CD14-positive monocyte (primary cell): ENCODE measurements at regions not wholly inside any gene's neighbourhood (a gene's known extent, or its start where the extent isn't known, plus 50 kb on each side); places are given as distances from the start of the nearest gene placed in this dataset.

Experiments
- DNase-seq, 3 donors: peaks; one replicate each; pipeline ENCODE4 v3.0.0-alpha.2; 2011 to 2022
- H2AFZ ChIP-seq: 2 replicates; pipeline ENCODE4 v1.6.0; 2012; ENCODE audit warnings: mild to moderate bottlenecking, low read depth, low read length, inconsistent platforms; ENCODE audit not compliant: insufficient read depth, poor library complexity, severe bottlenecking
- H3K27ac ChIP-seq, 2 donors: 1 replicate in 1 of 2; 2 replicates in 1 of 2; pipeline ENCODE4 v1.5.1; 2012 to 2013; ENCODE audit warnings: low read length in 2 of 2, control low read depth in 1 of 2, inconsistent platforms in 1 of 2, low read depth in 1 of 2, mild to moderate bottlenecking in 1 of 2
- H3K27me3 ChIP-seq, 2 donors: one replicate each; pipeline versions ENCODE4 v1.6.0 to v1.6.1; 2011 to 2013; ENCODE audit warnings: low read length in 2 of 2; ENCODE audit not compliant: control insufficient read depth in 2 of 2, insufficient read depth in 2 of 2
- H3K36me3 ChIP-seq, 2 donors: replicated peaks in 1 of 2; 1 replicate in 1 of 2; 2 replicates in 1 of 2; pipeline versions ENCODE4 v1.5.1 to v1.6.1; 2012 to 2013; ENCODE audit warnings: low read length in 2 of 2, control low read depth in 1 of 2, inconsistent platforms in 1 of 2, mild to moderate bottlenecking in 1 of 2; ENCODE audit not compliant: insufficient read depth in 2 of 2, control insufficient read depth in 1 of 2
- H3K4me1 ChIP-seq, 2 donors: 1 replicate in 1 of 2; 2 replicates in 1 of 2; pipeline versions ENCODE4 v1.5.1 to v1.6.1; 2012 to 2013; ENCODE audit warnings: low read length in 2 of 2, control low read depth in 1 of 2, inconsistent platforms in 1 of 2, mild to moderate bottlenecking in 1 of 2, moderate library complexity in 1 of 2; ENCODE audit not compliant: insufficient read depth in 2 of 2, control insufficient read depth in 1 of 2
- H3K4me2 ChIP-seq: replicated peaks from 2 replicates; pipeline ENCODE3; 2012; ENCODE audit warnings: low read length, moderate library complexity, mild to moderate bottlenecking; ENCODE audit not compliant: poor library complexity, severe bottlenecking; ENCODE audit errors: extremely low read depth
- H3K4me3 ChIP-seq, 3 experiments: fragments of 200-600 bp in 1 of 3; sonication (generic) in 1 of 3; replicated peaks in 1 of 3; 1 replicate in 2 of 3; 2 replicates in 1 of 3; pipeline ENCODE4 v1.5.1; 2011 to 2013; ENCODE audit warnings: low read length in 3 of 3, mild to moderate bottlenecking in 3 of 3, control low read depth in 2 of 3, low read depth in 2 of 3, inconsistent platforms in 1 of 3, moderate library complexity in 1 of 3
- H3K79me2 ChIP-seq: 2 replicates; pipeline ENCODE4 v1.6.0; 2012; ENCODE audit warnings: mild to moderate bottlenecking, control low read depth, inconsistent platforms, low read length, moderate library complexity; ENCODE audit not compliant: insufficient read depth
- H3K9ac ChIP-seq: 2 replicates; pipeline ENCODE4 v1.6.0; 2017; ENCODE audit warnings: low read length, mild to moderate bottlenecking; ENCODE audit not compliant: insufficient read depth, poor library complexity, severe bottlenecking
- H3K9me3 ChIP-seq, 2 donors: replicated peaks in 1 of 2; 1 replicate in 1 of 2; 2 replicates in 1 of 2; pipeline versions ENCODE4 v1.5.1 to v1.6.1; 2012 to 2013; ENCODE audit warnings: low read length in 2 of 2, control low read depth in 1 of 2; ENCODE audit not compliant: control insufficient read depth in 1 of 2, insufficient read depth in 1 of 2
- H4K20me1 ChIP-seq: 2 replicates; pipeline ENCODE4 v1.6.0; 2012; ENCODE audit warnings: mild to moderate bottlenecking, low read length, control low read depth, moderate library complexity; ENCODE audit not compliant: insufficient read depth
- H3K27ac Mint-ChIP-seq, 7 donors: one replicate each; pipeline ENCODE4 v1.8.0; 2020; ENCODE audit warnings: mild to moderate bottlenecking in 7 of 7, mixed read lengths in 7 of 7, moderate library complexity in 6 of 7, inconsistent platforms in 2 of 7
- H3K27me3 Mint-ChIP-seq, 3 donors: one replicate each; pipeline ENCODE4 v1.8.0; 2021 to 2022; ENCODE audit warnings: low read depth in 3 of 3, mild to moderate bottlenecking in 3 of 3, mixed read lengths in 3 of 3, moderate library complexity in 3 of 3, inconsistent platforms in 1 of 3
- H3K36me3 Mint-ChIP-seq, 2 donors: one replicate each; pipeline ENCODE4 v1.8.0; 2020; ENCODE audit warnings: mixed read lengths in 2 of 2, inconsistent platforms in 1 of 2, mild to moderate bottlenecking in 1 of 2
- H3K4me1 Mint-ChIP-seq: one replicate; pipeline ENCODE4 v1.8.0; 2020; ENCODE audit warnings: mild to moderate bottlenecking, mixed read lengths
- H3K4me3 Mint-ChIP-seq, 2 donors: one replicate each; pipeline ENCODE4 v1.8.0; 2020; ENCODE audit warnings: mild to moderate bottlenecking in 2 of 2, mixed read lengths in 2 of 2, moderate library complexity in 1 of 2
- H3K9me3 Mint-ChIP-seq, 7 donors: one replicate each; pipeline ENCODE4 v1.8.0; 2020 to 2022; ENCODE audit warnings: mixed read lengths in 7 of 7, mild to moderate bottlenecking in 6 of 7, moderate library complexity in 6 of 7, inconsistent platforms in 2 of 7
- CTCF ChIP-seq: fragments of 200-600 bp; IDR thresholded peaks from one replicate; pipeline ENCODE4 v1.8.0; 2022; ENCODE audit warnings: antibody characterized with exemption, mild to moderate bottlenecking
- WGBS: methylation state at CpG from one replicate; pipeline ENCODE4 v1.1.5; 2013; ENCODE audit warnings: missing lambda C conversion rate; ENCODE audit not compliant: insufficient coverage; 5-methylcytosine and 5-hydroxymethylcytosine counted together
- intact Hi-C, 2 donors: fragments of 100-400 bp; cut with micrococcal nuclease; formaldehyde crosslinking; loops; one replicate each; pipeline versions ENCODE4 v1.15.0 to v1.15.1; 2023

- no peaks in the 10 kb centered on the region for H3K79me2 ChIP-seq
- no peaks in the 10 kb centered on the region for H3K4me1 ChIP-seq
- no CpG with 5 or more reads among the region's 2 CpGs for WGBS
- no peak overlapping the region for H3K4me3 ChIP-seq
- no peaks in the 10 kb centered on the region for H3K4me1 Mint-ChIP-seq
- no peak overlapping the region for H3K27ac Mint-ChIP-seq
- no peak overlapping the region for H3K27ac ChIP-seq
- intact Hi-C loops = no loop called here
- H4K20me1 ChIP-seq = no peaks in the 10 kb centered on the region
- H3K9ac ChIP-seq = no peak overlapping the region
- no peak for TF ChIP-seq CTCF
- no peaks in the 10 kb centered on the region for H3K36me3 ChIP-seq
- H3K9me3 ChIP-seq = no peaks in the 10 kb centered on the region
- H3K4me2 ChIP-seq = no peak overlapping the region
- H3K27me3 ChIP-seq = no peaks in the 10 kb centered on the region
- H3K27me3 Mint-ChIP-seq = no peaks in the 10 kb centered on the region
- H2AFZ ChIP-seq = no peak overlapping the region
- no peak overlapping the region for H3K4me3 Mint-ChIP-seq
- H3K9me3 Mint-ChIP-seq = peaks cover 0 to 2% (median 1%) of the 10 kb centered on the region in 7 donors
- no peak for DNase-seq
- H3K36me3 Mint-ChIP-seq = no peaks in the 10 kb centered on the region
Observed at GRCh38 chr5:58400737-58401136, 59.1 kb downstream of the PLK2 start.

GRCh38 chr5:58399951-58400350 is 59.9 kb downstream of the PLK2 start:
- Histone ChIP-seq H3K9me3 (no peaks in the 10 kb centered on the region), H3K4me1 (no peaks in the 10 kb centered on the region), H3K4me3 (no peak overlapping the region), H3K27ac (no peak overlapping the region), H3K27me3 (no peaks in the 10 kb centered on the region), H2AFZ (no peak overlapping the region), H3K36me3 (no peaks in the 10 kb centered on the region), H3K79me2 (no peaks in the 10 kb centered on the region), H4K20me1 (no peaks in the 10 kb centered on the region), H3K4me2 (no peak overlapping the region), H3K9ac (no peak overlapping the region)
- no peak overlapping the region for H3K4me3 Mint-ChIP-seq
- H3K36me3 Mint-ChIP-seq = no peaks in the 10 kb centered on the region
- H3K9me3 Mint-ChIP-seq = peaks cover 0 to 2% (median 1%) of the 10 kb centered on the region in 7 donors
- WGBS = no CpG with 5 or more reads among the region's 1 CpG
- H3K4me1 Mint-ChIP-seq = no peaks in the 10 kb centered on the region
- no peak overlapping the region for H3K27ac Mint-ChIP-seq
- DNase-seq = no peak
- no peak for TF ChIP-seq CTCF
- intact Hi-C loops = no loop called here
- no peaks in the 10 kb centered on the region for H3K27me3 Mint-ChIP-seq
